ENCODE measurements at regions not wholly inside any gene's neighbourhood (a gene's known extent, or its start where the extent isn't known, plus 50 kb on each side); places are given as distances from the start of the nearest gene placed in this dataset.

DNA sequence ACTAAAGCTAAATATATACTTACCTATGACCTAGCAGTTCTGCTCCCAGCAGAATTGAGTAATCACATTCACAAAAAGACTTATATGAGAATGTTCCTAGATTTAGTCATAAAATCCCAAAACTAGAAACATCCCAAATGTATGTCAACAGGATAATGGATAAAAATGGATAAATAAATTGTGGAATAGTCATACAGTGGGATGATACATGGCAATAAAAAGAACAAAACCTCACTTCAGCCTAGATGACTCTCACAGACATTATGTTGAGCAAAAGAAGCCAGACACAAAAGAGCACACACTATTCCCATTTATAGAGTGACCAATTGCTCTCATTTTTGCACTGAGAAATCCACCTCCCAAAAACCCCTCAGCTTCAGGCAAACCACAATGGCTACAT lies 352.4 kb upstream of the HTR2A start:
- Histone ChIP-seq H3K4me3 (replicated peaks in 1 of 3; ENCODE audit: insufficient read depth in 1 of 3, low read depth in 1 of 3, low read length in 3 of 3) (no peak overlapping the region), H3K4me1 (ENCODE audit: control insufficient read depth, extremely low read depth, insufficient read depth, low read length) (no peaks in the 10 kb centered on the region), H3K27me3 (ENCODE audit: control insufficient read depth in 2 of 2, insufficient read depth in 2 of 2, low read length in 2 of 2) (no peaks in the 10 kb centered on the region), H3K9me1 (replicated peaks; ENCODE audit: control insufficient read depth, extremely low read depth, insufficient read depth, low read length) (no peaks in the 10 kb centered on the region), H3K9me3 (replicated peaks; ENCODE audit: control insufficient read depth, insufficient read depth, low read length) (peaks cover 4% of the 10 kb centered on the region), H4K20me1 (replicated peaks; ENCODE audit: control insufficient read depth, extremely low read depth, insufficient read depth, low read length) (no peaks in the 10 kb centered on the region), H3K36me3 (ENCODE audit: control insufficient read depth in 2 of 2, extremely low read depth in 1 of 2, insufficient read depth in 2 of 2, low read length in 2 of 2) (no peaks in the 10 kb centered on the region), H3K4me2 (ENCODE audit: insufficient read depth, low read length) (no peak overlapping the region), H2AFZ (ENCODE audit: low read depth, low read length) (no peak overlapping the region), H3K9ac (replicated peaks; ENCODE audit: extremely low read depth, insufficient read depth, low read length) (no peak overlapping the region), H3K79me2 (ENCODE audit: control insufficient read depth, insufficient read depth, low read length) (no peaks in the 10 kb centered on the region), H3K27ac (ENCODE audit: insufficient read depth, low read depth, low read length) (no peak overlapping the region)
- ChIA-PET CTCF (no interaction called here), POLR2A (no interaction called here)
- dilution Hi-C loops (cut with MboI; ENCODE audit: extremely low pct_ligation_motif_present, low sequenced_read_pairs), result no loop called here
- no peak for TF ChIP-seq MAX (IDR thresholded peaks at IDR 0.05; ENCODE audit: insufficient read depth, insufficient read length)
- TF ChIP-seq MYC (IDR thresholded peaks at IDR 0.05; ENCODE audit: low read depth, low read length), result no peak
- no peak for TF ChIP-seq POLR2AphosphoS5 (IDR thresholded peaks at IDR 0.05; ENCODE audit: insufficient read depth, low read depth, low read length)
- TF ChIP-seq GATA2 (IDR thresholded peaks at IDR 0.05; ENCODE audit: insufficient read depth, insufficient read length, low read depth, low read length), result no peak
- TF ChIP-seq JUN (IDR thresholded peaks at IDR 0.05; ENCODE audit: borderline replicate concordance, insufficient read depth, insufficient read length, low read depth), result no peak
- TF ChIP-seq CTCF (IDR thresholded peaks at IDR 0.05; ENCODE audit: extremely low read depth in 1 of 2, insufficient read depth in 1 of 2, low read depth in 1 of 2, low read length in 2 of 2), result no peak
- TF ChIP-seq EZH2 (IDR thresholded peaks at IDR 0.05; ENCODE audit: borderline replicate concordance, low read depth, low read length, severe bottlenecking), result no peak
- TF ChIP-seq POLR2A (IDR thresholded peaks at IDR 0.05; ENCODE audit: low read depth, low read length), result no peak
- TF ChIP-seq FOS (IDR thresholded peaks at IDR 0.05; ENCODE audit: borderline replicate concordance, insufficient read depth, low read length), result no peak
- no TSS peak for BruUV-seq (replicated peaks)
- DNase-seq (ENCODE audit: low read depth, low spot score), result no peak
- intact Hi-C loops (cut with micrococcal nuclease), result no loop called here
- FAIRE-seq, result no peak
